Ecto neural progenitor cell (in vitro differentiated cells): ENCODE measurements at regions not wholly inside any gene's neighbourhood (a gene's known extent, or its start where the extent isn't known, plus 50 kb on each side); places are given as distances from the start of the nearest gene placed in this dataset.
A peak's percentile ranks its signal among the peaks of the same experiment; 100 is the strongest.
"Not testable (repeated sequence)": the region's sequence is repeated elsewhere in the genome, so short reads cannot be mapped to it uniquely, and the experiment has no call there.

Experiments
- DNase-seq: peaks from one replicate; pipeline ENCODE4 v3.0.0-alpha.2; 2018; ENCODE audit warnings: low spot score

DNA sequence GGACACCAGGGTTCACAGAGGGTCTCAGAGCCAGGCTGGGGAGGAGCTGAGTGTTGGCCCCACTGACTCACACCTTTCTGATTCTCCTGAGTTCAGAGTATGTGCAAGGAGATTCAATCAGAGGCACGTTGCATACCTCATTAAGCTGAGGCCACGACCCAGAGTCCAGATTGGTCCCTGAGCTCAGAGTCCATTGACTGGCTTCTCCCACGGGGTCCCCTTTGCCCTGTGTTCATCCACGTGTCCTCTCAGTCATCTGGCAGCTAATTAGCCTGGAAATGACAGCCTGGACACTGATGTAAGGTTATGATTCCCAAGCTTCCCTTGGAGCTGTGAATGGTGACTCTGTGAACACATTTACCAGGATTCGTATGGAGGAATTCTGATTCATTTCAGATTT is 267.2 kb downstream of the SH3BP4 start:
- DNase-seq, result peak; percentile 39

DNA sequence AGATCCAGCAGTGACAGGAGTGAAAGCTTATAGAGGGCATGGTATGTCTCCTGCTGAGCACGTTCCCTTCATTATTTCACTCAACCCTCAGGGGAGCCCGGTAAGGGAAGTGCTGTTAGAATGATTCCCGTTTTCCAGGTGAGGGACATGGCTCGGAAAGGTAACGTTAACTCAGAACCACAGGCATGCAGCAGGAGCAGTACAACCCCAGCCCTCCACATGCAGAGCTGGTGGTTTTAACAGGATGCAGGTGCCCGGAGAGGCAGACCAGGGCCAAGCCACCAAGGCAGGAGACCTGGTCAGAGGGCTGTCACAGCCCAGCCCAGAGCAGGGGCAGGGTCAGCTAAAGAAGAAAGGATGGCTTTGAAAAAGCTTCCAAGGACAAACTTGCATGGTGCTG is 268.5 kb downstream of the SH3BP4 start:
- peak; percentile 29 for DNase-seq

DNA sequence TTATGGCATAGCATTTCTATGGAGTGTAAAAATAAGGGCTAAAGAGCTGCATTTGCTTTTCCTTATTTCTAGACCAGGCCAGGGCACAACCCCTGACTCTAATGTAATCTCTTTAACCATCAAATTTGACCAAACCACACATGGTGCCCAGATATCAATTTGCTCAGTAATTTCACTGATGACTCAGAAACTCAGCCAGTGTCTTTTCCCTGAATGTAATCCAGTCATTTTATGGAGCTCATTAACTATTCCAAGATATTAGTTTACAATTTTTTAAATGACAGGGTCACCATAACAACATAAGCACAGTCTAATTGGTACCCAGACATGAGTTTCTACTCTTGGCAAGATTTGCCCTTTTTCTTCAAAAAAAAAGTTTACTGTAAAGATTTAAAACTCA is 270.8 kb upstream of the AGAP1 start:
- no peak for DNase-seq

DNA sequence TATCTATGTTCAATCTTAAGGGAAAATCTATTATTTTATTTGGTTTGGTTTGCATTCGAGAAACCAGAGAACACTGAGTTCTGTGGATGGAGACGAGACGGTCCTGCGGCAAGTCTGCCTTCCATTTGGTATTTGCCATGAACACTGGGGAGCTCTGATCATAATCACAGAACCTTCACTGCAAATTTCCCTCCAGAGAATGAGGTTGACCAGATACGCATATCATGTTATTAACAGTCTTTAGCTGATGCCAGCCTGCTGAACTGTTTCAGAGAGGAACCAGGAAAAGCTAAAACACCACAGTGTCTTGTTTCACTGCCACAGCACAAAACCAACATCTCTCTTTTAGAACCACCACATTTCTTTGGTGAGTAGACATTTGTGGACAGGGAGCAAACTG is 269.4 kb upstream of the AGAP1 start:
- no peak for DNase-seq

DNA sequence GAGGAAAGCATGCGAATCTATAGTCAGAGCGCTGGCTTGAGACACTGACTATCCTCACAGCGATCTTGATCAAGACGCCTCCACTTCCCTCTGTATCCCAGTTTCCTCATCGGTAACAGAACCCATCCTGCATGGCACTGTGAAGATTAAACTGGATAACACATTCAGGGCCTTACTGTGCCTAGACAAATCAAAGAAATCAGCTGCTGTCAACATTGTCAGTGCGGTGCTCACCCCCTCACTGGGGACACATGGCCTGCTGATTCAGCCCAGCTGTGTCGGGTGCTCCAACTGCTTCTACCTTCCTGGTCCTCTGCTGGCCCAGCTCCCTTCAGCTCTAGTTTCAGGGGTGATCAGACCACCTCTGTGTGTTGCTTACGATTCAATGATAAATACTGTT is 268.6 kb upstream of the AGAP1 start:
- peak; percentile 13 for DNase-seq

DNA sequence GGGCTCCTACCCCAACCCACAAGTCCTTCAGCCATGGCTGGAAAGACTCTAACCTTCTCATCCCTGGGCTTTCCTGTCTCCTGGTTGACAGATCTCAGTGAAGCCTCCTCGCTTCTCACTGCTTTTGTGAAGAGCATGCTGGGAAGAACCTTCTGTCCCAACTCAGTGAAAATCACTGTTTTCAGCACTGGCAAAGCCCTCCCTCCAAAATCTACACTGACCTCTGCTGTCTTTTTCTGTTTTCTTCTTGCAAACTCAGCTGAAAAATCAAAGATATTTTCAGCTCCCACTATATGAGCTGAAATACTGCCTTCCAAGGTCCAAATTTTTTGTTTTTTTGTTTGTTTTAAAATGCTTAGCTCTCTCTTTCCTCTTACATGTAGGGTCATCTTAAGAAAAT is 266.3 kb upstream of the AGAP1 start:
- DNase-seq, result no peak

DNA sequence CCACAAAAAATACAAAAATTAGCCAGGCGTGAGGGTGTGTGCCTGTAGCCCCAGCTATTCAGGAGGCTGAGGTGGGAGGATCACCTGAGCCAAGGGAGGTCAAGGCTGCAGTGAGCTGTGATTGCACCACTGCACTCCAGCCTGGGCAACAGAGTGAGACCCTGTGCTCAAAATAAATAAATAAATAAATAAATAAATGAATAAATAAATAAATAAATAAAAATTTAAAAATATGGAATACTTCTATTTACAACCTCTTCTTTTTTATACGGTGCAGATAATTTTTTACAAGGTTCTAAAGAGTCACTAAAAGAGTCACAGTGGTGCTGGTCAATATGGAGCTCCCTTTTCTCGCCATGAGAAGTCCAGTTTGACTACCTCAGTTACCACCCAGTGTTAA is 265.4 kb upstream of the AGAP1 start:
- DNase-seq, result not testable (repeated sequence)

DNA sequence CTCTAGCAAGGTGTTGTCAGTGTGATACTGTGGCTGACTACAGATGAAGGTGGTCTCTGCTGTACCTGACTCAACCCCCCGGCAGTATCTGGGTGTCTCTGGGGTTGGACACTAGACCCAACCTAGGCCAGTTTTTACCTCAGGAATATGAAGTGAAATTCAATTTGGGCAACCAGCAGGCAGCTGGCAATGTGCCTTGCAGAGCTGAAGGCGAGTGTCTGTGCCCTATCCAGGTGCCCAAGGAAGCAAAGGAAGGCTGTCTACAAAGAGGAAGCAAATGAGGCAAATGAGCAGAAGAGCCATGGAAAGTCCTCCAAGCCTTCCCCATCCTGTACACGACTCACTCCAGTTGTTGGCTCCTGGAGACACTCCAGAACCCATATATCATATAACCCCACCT is 264.6 kb upstream of the AGAP1 start:
- no peak for DNase-seq

DNA sequence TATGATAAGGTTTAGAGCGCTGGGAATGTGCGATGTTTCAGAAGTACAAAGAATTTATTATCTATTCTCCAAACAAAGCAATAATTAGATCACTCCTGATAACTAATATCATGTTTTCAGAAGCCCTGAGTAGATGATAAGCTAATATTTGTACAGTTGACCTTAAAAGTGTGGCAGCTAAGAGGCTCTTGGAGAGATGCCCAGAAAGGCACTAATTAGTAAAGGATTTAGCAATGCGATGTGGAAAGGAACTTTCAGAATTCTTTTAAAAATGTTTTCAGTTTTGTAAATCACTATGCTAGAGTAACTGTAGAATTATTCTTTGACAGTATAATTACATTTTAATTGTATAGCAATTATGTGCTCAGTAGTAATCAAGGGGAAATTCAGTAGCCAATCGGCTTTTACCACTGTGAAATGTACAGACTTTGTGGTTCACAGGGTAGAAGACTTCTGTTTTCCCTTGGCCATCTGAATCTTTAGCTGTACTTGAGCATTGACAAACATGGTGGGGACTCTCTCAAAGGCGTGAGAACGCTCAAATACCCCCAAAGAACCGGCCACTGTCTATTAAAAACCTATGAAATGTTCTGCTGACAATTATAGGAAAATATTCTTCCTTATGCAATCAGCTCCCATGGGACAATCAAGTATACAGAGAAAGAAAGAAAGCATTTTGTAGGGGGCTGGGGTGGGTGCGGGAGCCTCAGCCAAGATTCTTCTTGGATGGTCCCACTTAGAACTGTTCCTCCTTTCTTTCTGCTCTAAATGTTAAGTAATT is 262.8 kb upstream of the AGAP1 start:
- no peak for DNase-seq

DNA sequence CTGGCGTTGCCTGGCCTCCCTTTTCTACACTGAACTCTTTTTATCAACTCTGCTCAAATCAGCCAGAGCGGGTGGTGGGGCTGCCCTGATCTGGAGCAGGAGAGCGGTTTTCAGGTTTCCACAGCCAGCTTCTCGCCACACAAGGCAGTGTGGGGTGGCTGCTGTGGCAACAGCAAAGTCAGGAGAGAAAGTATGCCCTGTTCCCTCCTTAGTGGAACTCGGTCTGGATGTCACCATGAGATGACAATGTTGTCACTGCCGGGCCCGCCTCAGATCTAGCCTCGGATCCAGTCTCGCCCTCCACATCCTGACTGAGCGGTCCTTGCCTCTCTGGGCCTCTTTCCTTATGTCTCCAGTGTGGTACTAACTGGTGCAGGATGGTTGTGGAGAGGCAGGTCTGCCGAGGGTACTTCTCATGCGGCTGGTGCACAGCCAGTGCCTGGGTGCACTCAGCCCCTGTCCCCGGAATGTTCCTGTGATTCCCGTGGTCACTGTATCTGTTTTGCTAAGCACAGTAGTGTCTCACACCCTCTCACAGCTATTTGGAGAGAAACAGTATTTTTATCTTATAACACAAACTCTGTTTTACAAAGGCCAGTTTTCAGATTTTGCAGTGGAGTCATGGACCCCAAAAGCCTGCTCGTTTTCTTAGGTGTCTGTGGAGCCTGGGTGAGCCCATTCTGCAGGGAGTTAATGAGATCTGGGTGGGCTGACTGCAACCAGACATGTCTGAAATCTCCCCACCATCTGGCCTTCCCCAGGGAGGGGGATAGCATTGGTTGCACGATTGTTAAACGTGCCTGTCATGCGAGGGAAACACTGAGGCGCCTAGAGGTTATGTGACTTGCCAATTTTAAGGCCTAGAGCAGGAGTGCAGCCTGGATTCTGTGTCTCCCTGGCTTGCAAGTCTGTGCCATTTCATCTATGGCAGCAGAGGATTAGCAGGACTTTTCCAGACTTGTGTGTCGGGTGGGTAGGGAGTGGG is 261.1 kb upstream of the AGAP1 start:
- DNase-seq, result no peak

DNA sequence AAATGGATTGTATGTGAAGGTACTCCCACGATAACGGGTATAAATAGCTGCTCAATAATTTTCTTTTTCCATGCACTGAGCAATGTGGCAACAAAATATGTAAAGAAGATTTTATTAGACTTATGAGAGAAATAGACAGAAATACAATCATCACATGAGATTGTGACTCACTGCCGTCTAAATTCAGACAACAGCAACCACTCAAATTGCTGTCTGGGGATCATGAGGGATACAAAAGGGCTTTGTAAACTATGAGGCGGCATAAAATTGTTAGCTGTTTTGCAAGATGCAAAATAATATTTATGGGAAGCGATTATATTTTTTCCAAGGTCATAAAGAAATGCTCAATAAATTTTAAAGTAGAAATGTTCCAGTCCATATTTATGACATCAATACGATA is 259.1 kb upstream of the AGAP1 start:
- DNase-seq, result no peak

DNA sequence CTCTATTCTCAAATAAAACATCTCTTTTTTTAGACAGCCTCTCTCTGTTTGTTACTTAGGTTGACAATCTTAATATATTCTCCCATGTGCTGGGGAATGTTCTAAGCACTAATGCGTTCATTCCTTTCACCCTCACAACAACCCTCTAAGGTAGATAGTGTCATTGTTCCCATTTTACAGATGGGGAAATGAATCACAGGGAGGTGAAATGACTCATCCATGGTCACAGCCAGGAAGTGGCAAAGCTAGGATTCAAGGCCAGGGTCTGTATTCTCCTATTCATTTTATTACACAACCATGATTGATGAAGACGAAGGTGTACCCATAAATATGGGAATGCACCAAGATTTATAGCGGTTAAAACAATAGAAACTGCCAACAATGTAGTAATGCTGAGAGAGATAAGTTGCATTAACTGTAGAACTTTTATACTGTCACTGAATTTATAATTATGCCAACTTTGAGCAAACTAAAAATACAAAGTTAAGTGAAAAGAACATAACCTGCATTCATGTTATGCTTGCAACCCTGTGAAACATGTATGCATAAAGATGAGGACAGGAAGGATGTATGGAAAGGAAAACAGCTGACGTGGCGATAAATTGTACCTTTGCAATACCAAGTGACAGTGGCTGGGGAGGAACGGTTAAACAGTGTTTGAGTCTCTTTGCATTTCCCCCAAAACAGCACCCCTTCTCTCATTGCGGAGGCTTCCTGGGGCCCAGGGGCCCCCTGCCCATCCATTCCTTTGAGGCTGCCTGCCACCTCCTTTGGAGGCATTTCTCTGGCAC is 257.7 kb upstream of the AGAP1 start:
- no peak for DNase-seq

DNA sequence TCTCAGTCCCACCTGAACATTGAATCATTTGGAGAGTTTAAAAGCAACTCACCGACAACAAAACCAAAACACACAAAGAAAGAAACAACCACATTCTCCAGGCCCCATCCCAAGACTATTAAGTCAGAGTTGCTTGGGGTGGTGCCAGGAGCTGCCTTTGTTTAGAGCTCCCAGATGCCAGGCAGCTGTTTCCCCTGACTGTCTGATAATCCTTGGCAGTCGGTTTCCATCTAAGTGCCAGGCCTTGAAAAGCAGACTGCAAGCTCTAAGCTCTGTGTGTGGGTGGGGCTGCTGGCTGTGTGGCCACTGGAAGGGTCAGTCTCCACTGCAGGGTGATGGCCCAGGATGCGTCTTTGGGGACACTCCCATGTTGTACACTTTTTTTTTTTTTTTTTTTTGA is 255.3 kb upstream of the AGAP1 start:
- no peak for DNase-seq

DNA sequence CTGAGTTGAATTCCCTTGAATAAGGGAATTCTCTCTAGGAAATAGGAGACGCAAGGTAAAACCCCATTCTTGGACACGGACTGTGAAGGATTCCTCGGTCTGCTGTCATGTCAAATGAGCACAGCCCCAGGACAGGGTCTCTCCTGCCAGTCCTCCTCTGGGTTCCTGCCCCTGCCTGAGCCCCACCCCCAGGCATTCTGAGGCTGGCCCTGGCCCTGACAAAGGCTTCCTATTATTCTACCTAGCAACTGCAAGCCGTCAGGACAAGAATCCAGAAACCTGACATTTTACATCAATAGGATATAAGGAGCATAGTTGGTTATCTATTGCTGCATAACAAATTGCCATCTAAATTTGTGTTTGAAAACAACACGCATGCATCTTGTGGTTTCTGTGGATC is 253.3 kb upstream of the AGAP1 start:
- DNase-seq, result no peak

DNA sequence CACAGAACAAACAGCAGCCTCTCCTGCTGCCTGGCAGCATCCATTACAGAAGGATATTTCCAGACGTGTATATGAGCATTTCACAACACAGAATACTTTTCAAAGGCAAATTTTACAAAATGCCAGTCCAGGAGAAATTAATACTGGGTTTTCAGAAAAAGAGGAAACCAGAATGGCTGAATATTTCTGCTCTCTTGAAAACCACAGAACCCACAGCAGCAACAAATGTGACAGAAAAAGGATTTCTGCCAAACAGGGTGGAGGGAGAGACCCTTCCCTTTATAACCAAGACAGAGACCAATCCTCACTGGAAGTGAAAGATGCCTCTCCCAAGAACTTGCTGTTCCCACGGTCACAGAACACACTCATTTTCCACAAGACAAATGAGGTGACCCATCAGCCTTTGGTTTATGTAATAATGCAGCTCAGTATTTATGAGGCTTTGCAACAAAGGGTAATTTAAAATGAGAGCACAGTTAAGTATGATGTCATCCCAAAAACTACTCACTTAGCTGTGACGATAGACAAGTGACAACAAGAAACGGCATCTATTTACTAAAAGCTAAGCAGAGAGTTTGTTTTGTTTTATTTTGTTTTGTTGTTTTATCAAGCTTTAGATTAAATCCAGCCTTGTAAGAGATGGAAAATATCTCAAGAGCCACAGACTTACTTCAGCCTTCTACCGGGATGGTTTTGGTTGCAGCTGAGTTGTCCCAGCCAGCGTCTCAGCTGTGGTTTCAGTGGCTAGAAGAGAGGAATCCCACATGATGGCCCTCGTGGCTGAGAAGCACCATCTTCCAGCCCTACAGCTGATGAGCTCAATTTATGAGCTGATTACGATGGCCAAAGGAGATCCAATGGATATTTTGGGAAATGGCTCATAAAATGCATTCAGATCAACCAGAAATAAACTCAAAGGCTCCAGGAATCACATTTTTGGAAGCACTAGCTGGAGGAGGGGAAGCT is 249.3 kb upstream of the AGAP1 start:
- DNase-seq, result no peak

DNA sequence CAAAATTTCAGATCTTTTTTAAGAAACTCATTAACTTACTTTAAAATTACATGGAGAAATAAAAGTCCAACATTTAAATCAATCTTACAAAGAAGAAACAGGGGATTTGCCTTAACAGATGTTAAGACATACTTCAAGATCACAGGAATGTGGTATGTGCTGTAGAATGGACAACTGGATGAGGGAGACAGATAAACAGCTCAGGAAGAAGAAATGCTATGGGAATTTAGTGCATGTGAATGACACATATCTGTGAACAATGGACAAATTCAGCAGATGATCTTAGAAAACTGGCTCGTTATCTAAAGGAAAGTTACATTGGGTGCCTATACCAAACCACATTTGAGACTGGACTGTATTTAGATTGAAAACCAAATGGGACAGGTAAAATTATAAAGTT is 246.8 kb upstream of the AGAP1 start:
- no peak for DNase-seq

DNA sequence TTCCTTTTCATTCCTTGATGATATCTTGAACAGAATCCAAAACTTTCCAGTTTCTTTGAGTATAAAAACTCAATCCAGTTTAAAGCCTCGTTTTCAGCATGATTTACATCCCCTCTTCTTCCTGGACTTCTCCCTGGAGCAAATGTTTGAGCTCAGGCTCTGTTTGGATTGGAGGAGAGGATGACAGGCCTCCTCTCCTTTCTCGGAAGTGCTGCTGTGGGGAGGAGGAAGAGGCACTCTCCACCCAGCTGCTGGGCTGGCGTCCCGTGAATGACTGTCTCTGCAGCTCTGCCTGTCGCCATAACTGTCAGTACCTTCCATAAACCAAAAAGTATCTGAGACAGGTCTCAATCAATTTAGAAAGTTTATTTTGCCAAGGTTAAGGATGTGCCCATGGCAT is 238.2 kb upstream of the AGAP1 start:
- DNase-seq, result no peak

DNA sequence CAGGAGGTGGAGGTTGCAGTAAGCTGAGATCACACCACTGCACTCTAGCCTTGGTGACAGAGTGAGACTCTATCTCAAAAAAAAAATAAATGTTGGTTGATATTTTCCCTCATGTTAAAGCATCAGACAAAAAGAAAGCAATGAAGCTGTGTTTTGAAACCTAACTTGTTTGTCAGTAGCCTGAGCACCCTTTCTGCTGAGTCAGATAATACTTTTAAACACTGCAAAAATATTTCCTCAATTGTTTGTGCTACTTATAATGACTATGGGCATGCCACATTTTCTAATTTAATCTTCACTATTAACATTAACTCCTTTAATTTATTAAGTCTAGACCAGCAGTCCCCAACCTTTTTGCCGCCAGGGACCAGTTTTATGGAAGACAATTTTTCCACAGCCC is 236.3 kb upstream of the AGAP1 start:
- no peak for DNase-seq

DNA sequence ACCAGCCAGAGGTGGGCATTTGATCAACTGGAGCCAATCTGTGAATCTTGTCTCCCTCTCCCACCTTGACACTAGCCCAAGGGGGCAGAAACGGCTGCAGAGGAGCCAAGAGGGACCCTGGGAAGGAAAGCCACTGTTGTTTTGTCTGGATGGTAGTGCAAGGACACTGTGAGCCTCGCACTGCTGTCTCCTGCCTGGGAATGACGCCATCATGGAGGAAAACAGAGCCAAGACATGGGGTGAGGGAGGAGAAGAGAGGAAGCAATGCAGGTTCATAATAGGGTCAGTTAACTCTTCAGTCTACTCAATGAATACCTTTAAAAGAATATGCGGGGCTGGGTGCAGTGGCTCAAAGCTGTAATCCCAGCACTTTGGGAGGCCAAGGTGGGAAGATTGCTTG is 231.1 kb upstream of the AGAP1 start:
- DNase-seq, result peak; percentile 29

DNA sequence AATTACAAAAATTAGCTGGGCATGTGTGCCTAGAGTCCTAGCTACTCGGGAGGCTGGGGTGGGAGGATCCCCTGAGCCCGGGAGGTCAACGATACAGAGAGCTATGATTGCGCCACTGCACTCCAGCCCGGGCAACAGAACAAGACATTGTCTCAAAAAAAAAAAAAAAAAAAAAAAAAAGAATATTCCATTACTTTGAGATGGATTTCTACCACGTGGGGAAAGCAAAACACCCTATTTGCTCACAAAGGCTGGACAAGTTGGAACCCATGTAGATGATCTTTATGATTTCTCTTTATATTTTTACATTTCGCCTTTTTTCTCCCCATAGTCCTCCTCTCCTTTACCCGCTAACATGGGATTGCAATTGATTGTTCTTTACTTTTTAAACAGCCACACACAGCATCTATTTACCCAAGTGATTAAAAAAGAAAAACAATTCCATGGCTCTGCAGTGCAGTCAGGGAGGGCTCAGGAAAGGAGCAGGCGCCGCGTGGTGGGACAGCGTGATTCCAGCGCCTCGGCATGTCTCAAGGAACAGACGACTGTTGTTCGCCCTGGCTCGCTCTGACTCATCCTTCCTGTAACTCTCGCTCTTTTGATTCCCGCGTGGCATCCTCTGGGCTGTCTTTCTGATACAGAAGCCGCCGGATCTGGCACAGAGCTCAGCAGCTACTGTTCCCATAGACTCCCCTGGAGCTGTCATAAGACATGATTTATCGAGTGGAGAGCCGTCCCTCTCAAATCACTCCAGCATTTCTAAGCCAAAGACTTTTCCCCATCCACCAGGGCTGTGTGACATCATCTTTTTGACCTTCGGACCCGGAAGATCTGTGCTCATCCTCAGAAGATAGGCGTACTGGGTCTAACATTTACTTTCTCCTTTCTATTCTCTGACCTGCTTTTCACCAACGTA is 230.4 kb upstream of the AGAP1 start:
- DNase-seq, result peak; percentile 47
